ENCODE measurements at regions not wholly inside any gene's neighbourhood (a gene's known extent, or its start where the extent isn't known, plus 50 kb on each side); places are given as distances from the start of the nearest gene placed in this dataset.

DNA sequence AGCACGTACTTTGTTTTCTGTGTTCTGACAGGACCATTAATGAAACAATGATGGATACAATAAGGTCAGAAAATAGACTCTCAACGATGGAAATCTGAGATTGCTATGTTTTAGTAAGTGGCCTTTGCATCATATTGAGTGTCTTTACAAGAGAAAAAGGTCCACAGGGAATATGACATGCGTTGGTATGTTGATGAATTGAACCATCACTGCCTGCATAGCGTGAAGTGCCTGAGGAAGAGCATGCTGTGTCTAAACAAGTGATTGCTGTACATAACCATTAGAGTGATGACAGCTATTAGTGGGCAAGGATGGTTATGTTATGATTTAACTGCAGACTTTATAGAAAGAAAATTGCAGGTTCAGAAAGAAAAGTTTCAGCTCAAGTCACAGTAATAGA lies 623.2 kb downstream of the SLITRK5 start:
- TF ChIP-seq, protein P1, sequence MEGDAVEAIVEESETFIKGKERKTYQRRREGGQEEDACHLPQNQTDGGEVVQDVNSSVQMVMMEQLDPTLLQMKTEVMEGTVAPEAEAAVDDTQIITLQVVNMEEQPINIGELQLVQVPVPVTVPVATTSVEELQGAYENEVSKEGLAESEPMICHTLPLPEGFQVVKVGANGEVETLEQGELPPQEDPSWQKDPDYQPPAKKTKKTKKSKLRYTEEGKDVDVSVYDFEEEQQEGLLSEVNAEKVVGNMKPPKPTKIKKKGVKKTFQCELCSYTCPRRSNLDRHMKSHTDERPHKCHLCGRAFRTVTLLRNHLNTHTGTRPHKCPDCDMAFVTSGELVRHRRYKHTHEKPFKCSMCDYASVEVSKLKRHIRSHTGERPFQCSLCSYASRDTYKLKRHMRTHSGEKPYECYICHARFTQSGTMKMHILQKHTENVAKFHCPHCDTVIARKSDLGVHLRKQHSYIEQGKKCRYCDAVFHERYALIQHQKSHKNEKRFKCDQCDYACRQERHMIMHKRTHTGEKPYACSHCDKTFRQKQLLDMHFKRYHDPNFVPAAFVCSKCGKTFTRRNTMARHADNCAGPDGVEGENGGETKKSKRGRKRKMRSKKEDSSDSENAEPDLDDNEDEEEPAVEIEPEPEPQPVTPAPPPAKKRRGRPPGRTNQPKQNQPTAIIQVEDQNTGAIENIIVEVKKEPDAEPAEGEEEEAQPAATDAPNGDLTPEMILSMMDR (IDR thresholded peaks at IDR 0.05; ENCODE audit: insufficient read depth, low read length, poor library complexity, severe bottlenecking): no peak
- no peak for TF ChIP-seq EZH2phosphoT487 (conservative IDR thresholded peaks at IDR 0.05; ENCODE audit: low read length)
- H3K36me3 ChIP-seq (ENCODE audit: low read length): no peaks in the 10 kb centered on the region

GRCh38 chr13:88303157-88303556 lies 632.0 kb downstream of the SLITRK5 start:
- Histone ChIP-seq H3K4me3 (ENCODE audit: insufficient read depth, low read length, poor library complexity, severe bottlenecking) (no peak overlapping the region), H3K36me3 (ENCODE audit: low read length) (no peaks in the 10 kb centered on the region), H3K4me2 (ENCODE audit: low read depth, low read length, poor library complexity, severe bottlenecking) (no peak overlapping the region), H3F3A (ENCODE audit: insufficient read depth) (no peaks in the 10 kb centered on the region), H3K9me3 (ENCODE audit: insufficient read depth, low read length) (no peaks in the 10 kb centered on the region), H3K9ac (ENCODE audit: low read length) (no peak overlapping the region), H2AFZ (ENCODE audit: low read depth, low read length, severe bottlenecking) (no peak overlapping the region), H3K27ac (ENCODE audit: low read depth, low read length) (no peak overlapping the region), H4K20me1 (ENCODE audit: low read depth, low read length) (no peaks in the 10 kb centered on the region), H3K79me2 (ENCODE audit: insufficient read depth, low read length) (no peaks in the 10 kb centered on the region), H3K9me2 (replicated peaks; ENCODE audit: insufficient read depth, low read length) (no peaks in the 10 kb centered on the region), H3K27me3 (ENCODE audit: low read length) (no peaks in the 10 kb centered on the region)
- TF ChIP-seq, protein P1 (IDR thresholded peaks at IDR 0.05; ENCODE audit: insufficient read depth, low read length, poor library complexity, severe bottlenecking): no peak
- TF ChIP-seq EZH2phosphoT487 (conservative IDR thresholded peaks at IDR 0.05; ENCODE audit: low read length): no peak

More for the DNA sequence above, 623.2 kb downstream of the SLITRK5 start:
- H3K4me2 ChIP-seq (ENCODE audit: low read depth, low read length, poor library complexity, severe bottlenecking): no peak overlapping the region
- H3F3A ChIP-seq (ENCODE audit: insufficient read depth): no peaks in the 10 kb centered on the region
- no peak overlapping the region for H3K9ac ChIP-seq (ENCODE audit: low read length)
- no peak overlapping the region for H3K4me3 ChIP-seq (ENCODE audit: insufficient read depth, low read length, poor library complexity, severe bottlenecking)
- no peaks in the 10 kb centered on the region for H3K9me2 ChIP-seq (replicated peaks; ENCODE audit: insufficient read depth, low read length)
- no peaks in the 10 kb centered on the region for H3K79me2 ChIP-seq (ENCODE audit: insufficient read depth, low read length)
- H3K9me3 ChIP-seq (ENCODE audit: insufficient read depth, low read length): no peaks in the 10 kb centered on the region
- no peak overlapping the region for H2AFZ ChIP-seq (ENCODE audit: low read depth, low read length, severe bottlenecking)
- H3K27ac ChIP-seq (ENCODE audit: low read depth, low read length): no peak overlapping the region
- H4K20me1 ChIP-seq (ENCODE audit: low read depth, low read length): no peaks in the 10 kb centered on the region
- H3K27me3 ChIP-seq (ENCODE audit: low read length): no peaks in the 10 kb centered on the region

DNA sequence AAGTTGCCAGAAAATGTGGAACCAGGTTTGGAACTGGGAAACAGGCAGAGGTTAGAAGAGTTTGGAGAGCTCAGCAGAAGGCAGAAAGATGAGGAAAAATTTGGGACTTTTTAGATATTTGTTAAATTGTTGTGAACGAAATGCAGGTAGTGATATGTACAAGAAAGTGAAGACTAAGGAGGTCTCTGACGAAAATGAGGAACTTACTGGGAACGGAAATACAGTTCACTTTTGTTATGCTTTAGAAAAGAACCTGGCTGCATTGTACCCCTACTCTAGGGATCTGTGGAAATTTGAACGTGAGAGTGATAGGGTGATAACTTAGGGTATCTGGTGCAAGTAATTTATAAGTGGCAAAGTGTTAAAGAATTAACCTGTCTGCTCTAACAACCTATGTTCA lies 632.4 kb downstream of the SLITRK5 start:
- H3K27me3 ChIP-seq (ENCODE audit: low read length): no peaks in the 10 kb centered on the region
- no peak for TF ChIP-seq EZH2phosphoT487 (conservative IDR thresholded peaks at IDR 0.05; ENCODE audit: low read length)
- TF ChIP-seq, protein P1 (IDR thresholded peaks at IDR 0.05; ENCODE audit: insufficient read depth, low read length, poor library complexity, severe bottlenecking): no peak
- no peak overlapping the region for H2AFZ ChIP-seq (ENCODE audit: low read depth, low read length, severe bottlenecking)

More for the DNA sequence above, 632.4 kb downstream of the SLITRK5 start:
- Histone ChIP-seq H3K4me2 (ENCODE audit: low read depth, low read length, poor library complexity, severe bottlenecking) (no peak overlapping the region), H3F3A (ENCODE audit: insufficient read depth) (no peaks in the 10 kb centered on the region), H3K36me3 (ENCODE audit: low read length) (no peaks in the 10 kb centered on the region), H3K27ac (ENCODE audit: low read depth, low read length) (no peak overlapping the region), H3K79me2 (ENCODE audit: insufficient read depth, low read length) (no peaks in the 10 kb centered on the region), H3K9ac (ENCODE audit: low read length) (no peak overlapping the region), H4K20me1 (ENCODE audit: low read depth, low read length) (no peaks in the 10 kb centered on the region), H3K9me3 (ENCODE audit: insufficient read depth, low read length) (no peaks in the 10 kb centered on the region), H3K4me3 (ENCODE audit: insufficient read depth, low read length, poor library complexity, severe bottlenecking) (no peak overlapping the region), H3K9me2 (replicated peaks; ENCODE audit: insufficient read depth, low read length) (no peaks in the 10 kb centered on the region)
